MM.1S (cell line): ENCODE measurements at regions not wholly inside any gene's neighbourhood (a gene's known extent, or its start where the extent isn't known, plus 50 kb on each side); places are given as distances from the start of the nearest gene placed in this dataset.

Source experiments
- DNase-seq: peaks from one replicate; pipeline ENCODE4 v3.0.0-alpha.2; 2015
- H2AFZ ChIP-seq: fragments of 300-600 bp; sonication (generic); 2 replicates; pipeline ENCODE4 v1.6.0; 2016; ENCODE audit warnings: antibody characterized with exemption, low read length
- H3F3A ChIP-seq: fragments of 300-600 bp; sonication (generic); 2 replicates; pipeline ENCODE4 v1.6.1; 2016; ENCODE audit warnings: mild to moderate bottlenecking, antibody characterized with exemption, low read length, moderate library complexity, mixed read lengths; ENCODE audit not compliant: insufficient read depth
- H3K27ac ChIP-seq: fragments of 300-600 bp; sonication (generic); 2 replicates; pipeline ENCODE4 v1.5.1; 2016; ENCODE audit warnings: mild to moderate bottlenecking, low read length
- H3K27me3 ChIP-seq: fragments of 300-600 bp; sonication (generic); replicated peaks from 2 replicates; pipeline ENCODE4 v1.6.0; 2016; ENCODE audit warnings: low read length; ENCODE audit not compliant: insufficient read depth
- H3K36me3 ChIP-seq: fragments of 300-600 bp; sonication (generic); replicated peaks from 2 replicates; pipeline ENCODE4 v1.6.1; 2016; ENCODE audit warnings: mild to moderate bottlenecking, low read length, mixed read lengths; ENCODE audit not compliant: insufficient read depth
- H3K4me1 ChIP-seq: fragments of 300-600 bp; sonication (generic); 2 replicates; pipeline ENCODE4 v1.6.1; 2016; ENCODE audit warnings: low read length, mixed read lengths
- H3K4me2 ChIP-seq: fragments of 300-600 bp; sonication (generic); 2 replicates; pipeline ENCODE4 v1.6.0; 2016; ENCODE audit warnings: low read depth, low read length
- H3K4me3 ChIP-seq: fragments of 300-600 bp; sonication (generic); 2 replicates; pipeline ENCODE4 v1.5.1; 2016; ENCODE audit warnings: low read length, mixed read lengths
- H3K79me2 ChIP-seq: fragments of 300-600 bp; sonication (generic); 2 replicates; pipeline ENCODE4 v1.6.1; 2016; ENCODE audit warnings: mixed run types, low read length, mixed read lengths
- H3K9ac ChIP-seq: fragments of 300-600 bp; sonication (generic); 2 replicates; pipeline ENCODE4 v1.6.1; 2016; ENCODE audit warnings: low read length, mixed read lengths
- H3K9me2 ChIP-seq: fragments of 300-600 bp; sonication (generic); replicated peaks from 2 replicates; pipeline ENCODE4 v1.6.1; 2016; ENCODE audit warnings: mild to moderate bottlenecking, low read length, mixed read lengths; ENCODE audit not compliant: insufficient read depth
- H3K9me3 ChIP-seq: fragments of 300-600 bp; sonication (generic); replicated peaks from 2 replicates; pipeline ENCODE4 v1.6.1; 2016; ENCODE audit warnings: mild to moderate bottlenecking, low read length, mixed read lengths; ENCODE audit not compliant: insufficient read depth
- H4K20me1 ChIP-seq: fragments of 300-600 bp; sonication (generic); 2 replicates; pipeline ENCODE4 v1.6.1; 2016; ENCODE audit warnings: mild to moderate bottlenecking, low read length, moderate library complexity, mixed read lengths; ENCODE audit not compliant: insufficient read depth
- CTCF ChIP-seq: fragments of 300-600 bp; sonication (generic); IDR thresholded peaks from 2 replicates; pipeline ENCODE4 v1.5.1; 2016; ENCODE audit warnings: antibody characterized with exemption, low read length, mixed read lengths
- EZH2 ChIP-seq: fragments of 300-600 bp; sonication (generic); optimal IDR thresholded peaks from 2 replicates; pipeline ENCODE3; 2017; ENCODE audit warnings: low read depth, mild to moderate bottlenecking, antibody characterized with exemption, low read length, mixed read lengths
- EZH2phosphoT487 ChIP-seq: fragments of 300-600 bp; sonication (generic); IDR thresholded peaks from 2 replicates; pipeline ENCODE4 v1.6.1; 2018; ENCODE audit warnings: antibody characterized with exemption, low read length

- Histone ChIP-seq H2AFZ (peak overlapping the region; percentile 45; the same call in 1 of the 2 replicates), H3K79me2 (no peaks in the 10 kb centered on the region), H3K9me2 (no peaks in the 10 kb centered on the region), H3K27ac (no peak overlapping the region), H3K4me1 (no peaks in the 10 kb centered on the region), H3K36me3 (no peaks in the 10 kb centered on the region), H4K20me1 (no peaks in the 10 kb centered on the region), H3K9ac (no peak overlapping the region), H3K4me3 (no peak overlapping the region), H3K27me3 (no peaks in the 10 kb centered on the region), H3K4me2 (no peak overlapping the region), H3K9me3 (no peaks in the 10 kb centered on the region), H3F3A (no peaks in the 10 kb centered on the region)
- peak; percentile 7 for DNase-seq
- TF ChIP-seq EZH2 (no peak), CTCF (no peak), EZH2phosphoT487 (no peak)
Measured at GRCh38 chr14:48792376-48793024, 793.7 kb downstream of the RPS29 start.

DNA sequence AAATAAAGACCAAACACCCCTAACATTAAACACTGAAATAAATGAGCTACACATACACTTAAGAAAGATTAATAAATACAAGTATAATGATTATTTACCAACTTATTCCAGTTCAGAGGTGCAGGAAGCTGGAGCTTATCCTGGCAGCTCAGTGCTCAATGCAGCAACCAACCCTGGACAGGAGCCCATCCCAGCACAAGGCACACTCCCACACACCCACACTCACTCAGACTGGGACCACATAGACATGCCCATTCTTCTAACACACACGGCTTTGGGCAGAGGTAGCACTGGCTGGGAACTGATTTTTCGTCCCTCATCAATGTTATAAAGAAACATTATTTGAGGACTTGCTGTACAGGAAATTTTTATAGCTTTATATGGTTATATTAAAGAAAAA is 797.4 kb downstream of the RPS29 start:
- DNase-seq = no peak

GRCh38 chr14:48786498-48786897 is 799.7 kb downstream of the RPS29 start:
- Histone ChIP-seq H3K79me2 (no peaks in the 10 kb centered on the region), H2AFZ (no peak overlapping the region), H3K9ac (no peak overlapping the region), H3K36me3 (no peaks in the 10 kb centered on the region), H4K20me1 (no peaks in the 10 kb centered on the region), H3K9me2 (no peaks in the 10 kb centered on the region), H3K27me3 (no peaks in the 10 kb centered on the region), H3K4me3 (no peak overlapping the region), H3F3A (no peaks in the 10 kb centered on the region), H3K4me2 (no peak overlapping the region), H3K9me3 (no peaks in the 10 kb centered on the region), H3K4me1 (no peaks in the 10 kb centered on the region), H3K27ac (no peak overlapping the region)
- no peak for DNase-seq
- TF ChIP-seq CTCF = no peak
- no peak for TF ChIP-seq EZH2

More for the DNA sequence above, 797.4 kb downstream of the RPS29 start:
- H3K79me2 ChIP-seq = no peaks in the 10 kb centered on the region
- no peaks in the 10 kb centered on the region for H3K27me3 ChIP-seq
- H2AFZ ChIP-seq = no peak overlapping the region
- no peaks in the 10 kb centered on the region for H3F3A ChIP-seq
- H3K9ac ChIP-seq = no peak overlapping the region
- TF ChIP-seq CTCF = no peak
- TF ChIP-seq EZH2 = no peak
- no peak for TF ChIP-seq EZH2phosphoT487
- H3K4me2 ChIP-seq = no peak overlapping the region
- no peaks in the 10 kb centered on the region for H3K36me3 ChIP-seq
- H3K4me1 ChIP-seq = no peaks in the 10 kb centered on the region
- H3K9me2 ChIP-seq = no peaks in the 10 kb centered on the region
- H4K20me1 ChIP-seq = no peaks in the 10 kb centered on the region
- H3K27ac ChIP-seq = no peak overlapping the region
- H3K9me3 ChIP-seq = no peaks in the 10 kb centered on the region
- H3K4me3 ChIP-seq = no peak overlapping the region
